ENCODE measurements at regions not wholly inside any gene's neighbourhood (a gene's known extent, or its start where the extent isn't known, plus 50 kb on each side); places are given as distances from the start of the nearest gene placed in this dataset.

DNA sequence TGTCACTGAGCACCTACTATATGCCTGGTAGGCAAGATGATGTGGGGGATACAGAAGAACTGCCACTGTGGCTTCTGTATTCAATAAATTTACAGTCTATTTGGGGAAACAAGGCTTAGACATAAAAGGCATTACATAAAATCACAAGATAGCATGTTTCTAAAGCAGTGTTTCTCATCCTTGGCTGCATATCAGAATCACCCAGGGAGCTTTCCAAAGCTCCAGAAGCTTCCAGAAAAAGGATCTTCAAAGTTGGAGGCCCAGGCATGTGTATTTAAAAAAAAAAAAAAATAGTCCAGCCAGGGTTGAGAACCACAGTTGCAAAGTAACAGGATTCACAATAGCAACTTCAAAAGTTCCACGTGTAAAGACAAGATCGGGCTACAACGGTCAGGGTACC lies 112.4 kb upstream of the SPACA1 start:
- TF ChIP-seq CTCF (IDR thresholded peaks at IDR 0.05 in 8 of 11, conservative IDR thresholded peaks at IDR 0.05 in 3 of 11) (no peak), POLR2A (IDR thresholded peaks at IDR 0.05) (no peak), POLR2AphosphoS5 (IDR thresholded peaks at IDR 0.05) (no peak)
